Activated CD4-positive, alpha-beta T cell treated with anti-CD3 and anti-CD28 coated beads for 24 hours (primary cell): ENCODE measurements at regions not wholly inside any gene's neighbourhood (a gene's known extent, or its start where the extent isn't known, plus 50 kb on each side); places are given as distances from the start of the nearest gene placed in this dataset.

ENCODE experiments used
- DNase-seq, 2 donors: peaks; one replicate each; pipeline ENCODE4 v3.0.0-alpha.2; 2020; ENCODE audit warnings: low read depth in 2 of 2

DNA sequence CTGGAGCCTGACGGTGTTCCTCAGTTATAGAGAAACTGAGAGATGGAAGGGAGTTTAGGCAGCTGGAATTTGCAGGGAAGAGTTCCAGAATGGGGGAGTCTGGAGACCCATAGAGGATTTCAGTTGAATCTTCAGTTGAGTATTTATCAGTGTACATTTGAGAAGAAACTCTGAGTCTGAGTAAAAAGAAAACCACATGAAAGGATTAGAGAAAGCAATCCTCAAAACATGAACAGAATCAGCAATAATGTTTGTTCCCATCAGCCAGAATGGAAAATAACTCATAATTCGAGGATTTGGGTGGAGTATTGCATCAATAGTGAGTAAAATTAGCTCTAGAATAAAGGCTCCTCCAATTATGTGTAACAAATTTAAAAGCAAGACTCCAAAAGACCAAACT lies 130.0 kb upstream of the AHR start:
- DNase-seq = no peak

GRCh38 chr7:17171427-17171826 lies 127.0 kb upstream of the AHR start:
- DNase-seq = no peak

DNA sequence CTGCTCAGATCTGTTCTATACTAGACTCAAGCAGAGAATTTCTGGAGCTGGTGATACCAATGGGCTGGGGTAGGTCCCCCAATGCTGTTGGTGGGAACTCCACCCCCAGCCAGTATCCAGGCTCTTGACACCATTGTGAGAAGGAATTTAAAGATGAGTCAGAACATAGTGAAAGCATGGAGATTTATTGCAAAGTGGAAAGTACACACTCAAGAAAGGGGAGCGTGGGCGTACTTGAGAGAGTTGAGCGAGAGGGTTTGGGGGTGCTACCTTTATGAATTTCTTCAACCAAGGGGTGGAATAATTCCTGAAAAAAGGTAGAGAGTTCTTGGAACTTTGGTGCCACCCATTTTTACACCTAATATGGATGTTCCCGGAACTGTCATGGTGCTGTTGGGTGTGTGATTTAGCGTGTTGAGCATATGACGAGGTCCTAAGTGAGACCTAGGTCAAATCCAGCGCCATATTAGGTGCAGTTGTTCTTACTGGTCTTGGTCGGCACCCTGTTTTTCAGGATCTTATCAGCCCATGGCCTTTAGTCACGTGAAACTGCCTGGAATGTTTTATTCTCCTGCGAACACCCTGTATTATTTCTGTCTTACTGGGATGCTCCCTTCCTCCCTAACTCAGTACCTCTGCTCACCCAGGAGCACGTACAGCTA lies 122.0 kb upstream of the AHR start:
- no peak for DNase-seq

DNA sequence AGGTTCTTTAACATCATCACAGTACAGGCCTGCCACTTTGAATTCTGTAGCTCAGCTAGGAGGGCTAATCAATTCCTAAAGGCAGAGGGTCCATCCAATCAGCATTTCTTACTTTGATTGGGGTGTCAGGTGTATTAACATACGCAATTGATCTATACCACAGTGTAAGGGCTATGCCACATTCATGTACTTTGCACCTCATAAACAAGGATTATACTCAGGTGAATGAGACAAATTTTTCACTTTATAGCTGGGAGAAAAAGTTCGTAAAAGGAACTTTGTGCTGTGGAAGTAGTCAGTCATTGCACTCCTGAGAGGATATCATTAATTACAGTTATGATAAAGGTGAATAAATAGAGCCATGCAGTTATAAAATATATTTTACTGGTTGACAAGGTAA lies 119.9 kb upstream of the AHR start:
- no peak for DNase-seq

- no peak for DNase-seq
Measured at GRCh38 chr7:17181482-17181881, 117.0 kb upstream of the AHR start.

DNA sequence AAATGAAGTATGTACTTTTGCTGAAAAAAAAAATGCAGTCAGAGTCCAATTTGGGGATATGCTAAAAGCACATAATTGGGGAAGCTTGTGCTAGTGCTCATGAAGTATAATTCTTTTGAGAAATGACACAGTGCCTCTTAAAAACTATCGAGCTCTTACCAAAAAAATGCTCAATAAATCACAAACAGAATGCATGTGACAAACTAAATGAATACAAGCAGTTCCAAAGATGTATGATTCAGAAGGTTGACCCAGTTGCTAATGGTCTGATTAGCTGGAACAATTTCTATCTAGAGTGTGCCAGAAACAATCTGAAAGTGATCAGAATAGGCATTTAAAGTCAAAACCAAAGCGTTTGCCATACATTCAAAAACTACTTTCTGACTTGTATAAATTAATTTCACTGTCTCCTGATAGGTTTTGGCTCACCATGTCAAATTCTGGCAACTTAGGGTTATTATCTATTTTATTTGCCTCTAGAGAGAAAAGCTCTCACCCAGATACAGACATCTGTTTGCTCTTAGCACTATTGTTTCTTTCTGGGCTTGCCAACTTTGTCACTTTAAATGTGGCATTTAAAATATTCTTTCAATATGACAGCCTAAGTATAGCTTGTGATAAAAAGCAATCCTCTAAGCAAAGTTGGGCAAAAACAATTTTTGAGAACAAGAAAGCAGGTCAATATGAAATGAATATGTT lies 114.7 kb upstream of the AHR start:
- DNase-seq = no peak

DNA sequence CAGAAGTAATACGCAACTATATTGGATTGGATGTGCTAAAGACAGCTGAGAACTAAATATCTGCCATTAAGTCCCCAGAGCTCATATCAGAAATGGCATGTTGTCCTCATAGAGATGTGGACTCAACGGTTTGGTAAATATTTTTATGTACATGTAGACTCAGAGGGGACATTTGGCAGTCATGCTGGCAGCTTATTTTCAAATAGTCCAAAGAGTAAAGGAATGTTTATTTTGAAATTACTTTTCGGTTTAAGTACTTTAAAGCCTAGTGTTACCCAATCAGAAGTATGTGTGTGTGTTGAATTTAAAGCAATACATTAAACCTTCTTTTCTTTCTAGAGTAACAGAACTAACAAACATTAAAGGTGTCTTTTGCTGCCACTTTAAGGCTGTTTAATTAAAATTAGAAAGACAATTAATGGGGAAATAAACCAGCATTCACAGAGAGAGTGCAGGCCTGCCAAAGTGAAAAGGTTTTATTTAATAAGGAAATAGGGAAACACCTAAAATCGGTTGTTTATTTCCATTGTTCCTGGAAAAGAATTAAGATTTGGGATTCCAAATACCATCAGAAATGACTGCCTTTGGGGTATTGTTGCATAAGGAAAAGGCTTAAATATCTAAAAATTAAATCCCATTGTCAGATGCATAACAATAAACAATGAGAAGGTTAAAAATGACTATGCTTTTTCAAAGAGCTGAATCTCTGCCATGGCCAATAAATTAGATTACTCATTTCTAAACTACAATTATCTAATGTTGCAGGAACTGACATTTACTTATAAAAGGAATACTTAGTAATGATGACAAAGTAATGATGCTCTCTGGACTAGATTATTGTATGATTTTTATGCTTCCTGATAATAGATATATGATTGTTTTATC lies 113.4 kb upstream of the AHR start:
- no peak for DNase-seq

- no peak for DNase-seq
Measured at GRCh38 chr7:17185690-17186070, 112.8 kb upstream of the AHR start.

DNA sequence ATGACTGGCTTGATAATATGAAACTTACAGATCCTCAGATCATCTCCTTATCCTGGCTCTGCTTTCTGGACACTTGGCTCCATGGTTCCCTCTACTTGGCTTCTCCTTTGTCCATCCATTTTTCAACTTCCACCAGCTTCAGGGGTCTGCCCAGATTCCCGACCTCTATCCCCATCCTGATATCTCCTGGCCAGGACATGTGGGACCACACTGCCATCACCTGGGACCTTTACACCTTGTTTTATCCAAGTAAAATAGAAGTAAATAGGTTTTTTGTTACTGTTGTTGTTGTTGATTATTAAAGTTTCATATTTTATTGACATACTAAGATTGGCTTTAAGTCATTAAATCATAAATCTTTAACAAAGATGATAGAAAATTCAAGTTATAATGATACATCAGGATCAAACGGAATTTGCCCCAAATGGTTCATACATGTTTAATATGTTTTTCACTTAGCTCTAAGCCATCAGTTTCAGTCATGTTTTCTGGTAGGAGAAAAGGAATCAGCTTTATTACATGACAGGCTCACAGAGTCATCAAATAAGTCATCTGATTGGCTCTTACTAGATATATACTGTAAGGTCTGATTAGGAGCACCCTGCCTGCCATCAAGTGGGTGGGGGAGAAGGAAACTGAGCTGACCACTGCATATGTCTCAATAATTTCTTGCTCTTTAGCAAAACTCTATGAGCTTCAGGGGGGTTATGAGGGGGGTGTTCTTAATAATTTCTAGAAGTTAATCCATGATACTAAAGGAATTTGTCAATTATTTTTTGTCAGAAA lies 111.5 kb upstream of the AHR start:
- DNase-seq = no peak

- no peak for DNase-seq
Measured at GRCh38 chr7:17194656-17195055, 103.8 kb upstream of the AHR start.

GRCh38 chr7:17195576-17195975 lies 102.9 kb upstream of the AHR start:
- no peak for DNase-seq

GRCh38 chr7:17205910-17206309 lies 92.5 kb upstream of the AHR start:
- no peak for DNase-seq

DNA sequence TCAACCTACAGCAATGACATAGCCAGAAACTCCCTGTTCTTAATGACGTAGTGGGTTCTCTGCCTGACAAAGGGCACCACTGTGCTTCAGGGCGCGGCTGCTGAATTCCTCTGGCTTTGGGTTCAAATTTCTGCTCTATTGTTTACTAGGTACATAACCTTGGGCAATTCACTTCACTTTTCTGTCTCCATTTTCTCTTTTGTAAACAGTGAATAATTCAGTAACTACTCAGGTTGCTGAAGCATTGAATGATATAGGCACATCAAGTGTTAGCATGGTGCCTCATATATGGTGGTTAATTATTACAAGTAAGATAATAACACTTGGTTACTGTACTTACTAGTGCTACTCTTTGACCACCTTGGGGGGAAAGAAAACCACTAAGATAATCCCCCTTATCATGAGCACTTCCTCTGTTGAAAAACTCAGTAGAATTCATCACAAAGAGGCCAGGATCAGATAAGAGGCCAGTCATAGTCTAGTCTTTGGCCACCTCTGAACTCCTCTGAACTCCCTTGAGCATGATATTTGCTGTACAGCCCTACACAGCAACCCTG lies 92.0 kb upstream of the AHR start:
- no peak for DNase-seq

GRCh38 chr7:17207220-17207619 lies 91.2 kb upstream of the AHR start:
- no peak for DNase-seq

DNA sequence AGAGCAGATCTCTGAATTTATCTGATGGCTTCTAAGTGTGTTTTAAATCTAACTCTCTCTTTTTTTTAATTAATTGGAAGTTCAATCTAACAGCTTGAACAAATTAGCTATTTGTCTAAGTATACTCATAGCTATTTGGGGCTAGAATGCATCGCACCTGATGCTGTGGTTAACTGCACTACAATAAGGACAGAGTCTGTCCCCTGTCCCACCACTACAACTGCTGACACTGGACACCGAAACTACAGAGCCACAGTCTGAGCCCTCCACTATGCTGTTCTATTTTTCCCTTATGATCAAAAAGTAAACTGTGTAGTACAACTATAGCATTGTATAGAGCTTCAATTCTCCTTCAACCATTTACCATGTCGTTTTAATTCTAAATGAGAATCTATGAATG lies 89.4 kb upstream of the AHR start:
- DNase-seq = no peak

- DNase-seq = no peak
Measured at GRCh38 chr7:17211307-17211836, 87.1 kb upstream of the AHR start.

DNA sequence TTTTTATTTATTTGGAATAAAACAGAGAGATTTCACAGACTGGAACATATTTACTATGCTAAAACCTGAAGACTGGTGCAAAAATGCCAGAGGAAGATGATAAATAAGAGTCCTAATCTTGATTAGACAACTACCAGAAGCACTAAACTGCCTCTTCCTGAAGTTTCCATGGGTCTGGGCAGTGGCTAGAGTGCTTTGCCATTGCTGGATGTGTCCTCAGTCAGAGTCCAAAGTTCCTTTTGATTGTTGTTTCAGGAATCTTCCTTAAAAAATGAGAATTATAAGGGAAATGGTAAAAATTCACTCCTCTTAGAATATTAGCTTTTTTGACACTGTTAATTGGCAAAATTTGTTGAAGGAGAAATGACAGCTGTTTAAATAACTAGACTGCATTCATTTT lies 86.3 kb upstream of the AHR start:
- DNase-seq = no peak

GRCh38 chr7:17227766-17228490 lies 70.5 kb upstream of the AHR start:
- DNase-seq = no peak

- no peak for DNase-seq
Measured at GRCh38 chr7:17229228-17229627, 69.2 kb upstream of the AHR start.

GRCh38 chr7:17230099-17230807 lies 68.2 kb upstream of the AHR start:
- no peak for DNase-seq
